ENCODE measurements at regions not wholly inside any gene's neighbourhood (a gene's known extent, or its start where the extent isn't known, plus 50 kb on each side); places are given as distances from the start of the nearest gene placed in this dataset.

GRCh38 chr6:105806486-105806920, 279.6 kb upstream of the PRDM1 start:
- H3K27me3 ChIP-seq (ENCODE audit: insufficient read depth, low read length): no peaks in the 10 kb centered on the region
- no peak overlapping the region for H3K4me3 ChIP-seq (ENCODE audit: insufficient read depth, low read depth, low read length)
- TF ChIP-seq CTCF (IDR thresholded peaks at IDR 0.05; ENCODE audit: insufficient read depth, low read depth, low read length) (no peak), EZH2 (IDR thresholded peaks at IDR 0.05; ENCODE audit: insufficient read depth, low read length) (no peak)
- H3K4me1 Mint-ChIP-seq (ENCODE audit: low read depth, unreplicated experiment): peaks cover 23% of the 10 kb centered on the region
- H3K9ac ChIP-seq (ENCODE audit: low read length): no peak overlapping the region
- H3K27ac Mint-ChIP-seq (ENCODE audit: unreplicated experiment): no peak overlapping the region
- no peaks in the 10 kb centered on the region for H3K36me3 Mint-ChIP-seq (ENCODE audit: low read depth, unreplicated experiment)
- no peaks in the 10 kb centered on the region for H3K79me2 ChIP-seq (ENCODE audit: insufficient read depth, low read length)
- no peak overlapping the region for H3K4me2 ChIP-seq (ENCODE audit: low read length)
- H3K27ac ChIP-seq (ENCODE audit: low read depth, low read length): no peak overlapping the region
- H4K20me1 ChIP-seq (ENCODE audit: insufficient read depth, low read length): no peaks in the 10 kb centered on the region
- DNase-seq (ENCODE audit: low read depth) (peak; percentile 23), FAIRE-seq (no peak)
- H3K4me3 Mint-ChIP-seq (ENCODE audit: unreplicated experiment): no peak overlapping the region
- H3K9me3 ChIP-seq (ENCODE audit: insufficient read depth, low read depth, low read length): peaks cover 4% of the 10 kb centered on the region
- no peak overlapping the region for H2AFZ ChIP-seq (ENCODE audit: low read depth, low read length)
- no peaks in the 10 kb centered on the region for H3K36me3 ChIP-seq (ENCODE audit: insufficient read depth, low read length)
- H3K4me1 ChIP-seq (ENCODE audit: insufficient read depth, low read length): peaks cover 34% of the 10 kb centered on the region
- H3K9me3 Mint-ChIP-seq (ENCODE audit: unreplicated experiment): no peaks in the 10 kb centered on the region
- no peaks in the 10 kb centered on the region for H3K27me3 Mint-ChIP-seq (ENCODE audit: low read depth, unreplicated experiment)

GRCh38 chr6:105805501-105806023, 280.6 kb upstream of the PRDM1 start:
- TF ChIP-seq CTCF (IDR thresholded peaks at IDR 0.05; ENCODE audit: insufficient read depth, low read depth, low read length): no peak
- no peak for TF ChIP-seq EZH2 (IDR thresholded peaks at IDR 0.05; ENCODE audit: insufficient read depth, low read length)
- H3K27ac ChIP-seq (ENCODE audit: low read depth, low read length): no peak overlapping the region
- H4K20me1 ChIP-seq (ENCODE audit: insufficient read depth, low read length): no peaks in the 10 kb centered on the region
- H3K27me3 ChIP-seq (ENCODE audit: insufficient read depth, low read length): no peaks in the 10 kb centered on the region
- FAIRE-seq (no peak), DNase-seq (ENCODE audit: low read depth) (peak; percentile 27)
- H2AFZ ChIP-seq (ENCODE audit: low read depth, low read length): no peak overlapping the region
- Mint-ChIP-seq H3K36me3 (ENCODE audit: low read depth, unreplicated experiment) (no peaks in the 10 kb centered on the region), H3K4me3 (ENCODE audit: unreplicated experiment) (no peak overlapping the region), H3K9me3 (ENCODE audit: unreplicated experiment) (peaks cover 2% of the 10 kb centered on the region), H3K27me3 (ENCODE audit: low read depth, unreplicated experiment) (no peaks in the 10 kb centered on the region), H3K27ac (ENCODE audit: unreplicated experiment) (no peak overlapping the region), H3K4me1 (ENCODE audit: low read depth, unreplicated experiment) (peaks cover 19% of the 10 kb centered on the region)
- peaks cover 27% of the 10 kb centered on the region for H3K4me1 ChIP-seq (ENCODE audit: insufficient read depth, low read length)
- no peaks in the 10 kb centered on the region for H3K79me2 ChIP-seq (ENCODE audit: insufficient read depth, low read length)
- H3K36me3 ChIP-seq (ENCODE audit: insufficient read depth, low read length): no peaks in the 10 kb centered on the region
- H3K4me3 ChIP-seq (ENCODE audit: insufficient read depth, low read depth, low read length): no peak overlapping the region
- no peak overlapping the region for H3K9ac ChIP-seq (ENCODE audit: low read length)
- peaks cover 4% of the 10 kb centered on the region for H3K9me3 ChIP-seq (ENCODE audit: insufficient read depth, low read depth, low read length)
- H3K4me2 ChIP-seq (ENCODE audit: low read length): no peak overlapping the region

GRCh38 chr6:105804424-105804823, 281.7 kb upstream of the PRDM1 start:
- Mint-ChIP-seq H3K4me3 (ENCODE audit: unreplicated experiment) (no peak overlapping the region), H3K27ac (ENCODE audit: unreplicated experiment) (no peak overlapping the region), H3K9me3 (ENCODE audit: unreplicated experiment) (peaks cover 2% of the 10 kb centered on the region), H3K27me3 (ENCODE audit: low read depth, unreplicated experiment) (no peaks in the 10 kb centered on the region), H3K36me3 (ENCODE audit: low read depth, unreplicated experiment) (no peaks in the 10 kb centered on the region), H3K4me1 (ENCODE audit: low read depth, unreplicated experiment) (peaks cover 7% of the 10 kb centered on the region)
- no peaks in the 10 kb centered on the region for H3K36me3 ChIP-seq (ENCODE audit: insufficient read depth, low read length)
- no peaks in the 10 kb centered on the region for H4K20me1 ChIP-seq (ENCODE audit: insufficient read depth, low read length)
- DNase-seq (ENCODE audit: low read depth): peak; percentile 85
- no peaks in the 10 kb centered on the region for H3K27me3 ChIP-seq (ENCODE audit: insufficient read depth, low read length)
- no peak overlapping the region for H2AFZ ChIP-seq (ENCODE audit: low read depth, low read length)
- no peaks in the 10 kb centered on the region for H3K79me2 ChIP-seq (ENCODE audit: insufficient read depth, low read length)
- peak; percentile 9 for FAIRE-seq
- peak overlapping the region; percentile 61 for H3K27ac ChIP-seq (ENCODE audit: low read depth, low read length)
- H3K9me3 ChIP-seq (ENCODE audit: insufficient read depth, low read depth, low read length): peaks cover 4% of the 10 kb centered on the region
- TF ChIP-seq CTCF (IDR thresholded peaks at IDR 0.05; ENCODE audit: insufficient read depth, low read depth, low read length) (no peak), EZH2 (IDR thresholded peaks at IDR 0.05; ENCODE audit: insufficient read depth, low read length) (no peak)
- peaks cover 17% of the 10 kb centered on the region for H3K4me1 ChIP-seq (ENCODE audit: insufficient read depth, low read length)
- H3K4me3 ChIP-seq (ENCODE audit: insufficient read depth, low read depth, low read length): no peak overlapping the region
- H3K9ac ChIP-seq (ENCODE audit: low read length): no peak overlapping the region
- H3K4me2 ChIP-seq (ENCODE audit: low read length): peak overlapping the region; percentile 10
